NCI-H748 treated with DMSO at 0.1 percent for 48 hours (cell line): ENCODE measurements at regions not wholly inside any gene's neighbourhood (a gene's known extent, or its start where the extent isn't known, plus 50 kb on each side); places are given as distances from the start of the nearest gene placed in this dataset.

Experiments used
- DNase-seq: peaks from one replicate; lab custom pipeline; 2025; lab: John Stamatoyannopoulos, UW

- DNase-seq: no peak
Measured at GRCh38 chr2:58866527-58866926, 625.4 kb upstream of the FANCL start.

- DNase-seq: peak; percentile 1
Measured at GRCh38 chr2:58866040-58866439, 624.9 kb upstream of the FANCL start.

- DNase-seq: no peak
Measured at GRCh38 chr2:58865436-58865835, 624.3 kb upstream of the FANCL start.

- DNase-seq: no peak
Measured at GRCh38 chr2:58862244-58862643, 621.1 kb upstream of the FANCL start.

- DNase-seq: no peak
Measured at GRCh38 chr2:58860586-58860985, 619.5 kb upstream of the FANCL start.

- DNase-seq: no peak
Measured at GRCh38 chr2:58856100-58856499, 615.0 kb upstream of the FANCL start.

- no peak for DNase-seq
Measured at GRCh38 chr2:58853420-58853819, 612.3 kb upstream of the FANCL start.

GRCh38 chr2:58852905-58853304, 611.8 kb upstream of the FANCL start:
- DNase-seq: no peak

- DNase-seq: no peak
Measured at GRCh38 chr2:58852243-58852642, 611.1 kb upstream of the FANCL start.

- DNase-seq: no peak
Measured at GRCh38 chr2:58851598-58851997, 610.5 kb upstream of the FANCL start.

GRCh38 chr2:58845011-58845410, 603.9 kb upstream of the FANCL start:
- DNase-seq: peak; percentile 74

GRCh38 chr2:58842501-58843155, 601.5 kb upstream of the FANCL start:
- no peak for DNase-seq

GRCh38 chr2:58834404-58834803, 593.3 kb upstream of the FANCL start:
- no peak for DNase-seq

- no peak for DNase-seq
Measured at GRCh38 chr2:58826795-58827194, 585.7 kb upstream of the FANCL start.

- DNase-seq: no peak
Measured at GRCh38 chr2:58812771-58813344, 571.7 kb upstream of the FANCL start.

- no peak for DNase-seq
Measured at GRCh38 chr2:58805126-58805525, 564.0 kb upstream of the FANCL start.

GRCh38 chr2:58803192-58803591, 562.1 kb upstream of the FANCL start:
- no peak for DNase-seq

- DNase-seq: no peak
Measured at GRCh38 chr2:58800881-58801280, 559.8 kb upstream of the FANCL start.

GRCh38 chr2:58798676-58799208, 557.6 kb upstream of the FANCL start:
- DNase-seq: no peak

GRCh38 chr2:58796239-58796910, 555.2 kb upstream of the FANCL start:
- DNase-seq: no peak

- DNase-seq: no peak
Measured at GRCh38 chr2:58794916-58795315, 553.8 kb upstream of the FANCL start.

- no peak for DNase-seq
Measured at GRCh38 chr2:58794103-58794502, 553.0 kb upstream of the FANCL start.

- no peak for DNase-seq
Measured at GRCh38 chr2:58788402-58788801, 547.3 kb upstream of the FANCL start.
